NCI-H774 (cell line): ENCODE measurements at regions not wholly inside any gene's neighbourhood (a gene's known extent, or its start where the extent isn't known, plus 50 kb on each side); places are given as distances from the start of the nearest gene placed in this dataset.
A peak's percentile ranks its signal among the peaks of the same experiment; 100 is the strongest.
"Not testable (repeated sequence)": the region's sequence is repeated elsewhere in the genome, so short reads cannot be mapped to it uniquely, and the experiment has no call there.

ENCODE experiments used
- DNase-seq: peaks from one replicate; lab custom pipeline; 2025; lab: John Stamatoyannopoulos, UW

DNA sequence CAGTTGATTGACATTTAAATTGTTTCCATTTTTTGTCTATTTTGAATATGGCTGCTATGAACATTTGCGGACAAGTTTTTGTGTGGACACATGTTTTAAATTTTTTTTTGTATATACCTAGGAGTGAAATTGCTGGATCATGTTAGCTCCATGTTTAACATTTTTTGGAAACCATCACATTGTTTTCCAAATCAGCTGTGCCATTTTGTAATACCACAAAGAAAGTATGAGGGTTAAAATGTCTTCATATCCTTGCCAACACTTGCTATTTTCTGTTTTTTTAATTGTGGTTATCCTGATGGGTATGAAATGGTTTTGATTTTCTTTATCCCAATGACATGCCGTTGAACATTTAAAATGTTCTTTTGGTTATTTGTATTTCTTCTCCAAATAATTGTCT lies 52.1 kb downstream of the CARTPT start:
- DNase-seq, result no peak

DNA sequence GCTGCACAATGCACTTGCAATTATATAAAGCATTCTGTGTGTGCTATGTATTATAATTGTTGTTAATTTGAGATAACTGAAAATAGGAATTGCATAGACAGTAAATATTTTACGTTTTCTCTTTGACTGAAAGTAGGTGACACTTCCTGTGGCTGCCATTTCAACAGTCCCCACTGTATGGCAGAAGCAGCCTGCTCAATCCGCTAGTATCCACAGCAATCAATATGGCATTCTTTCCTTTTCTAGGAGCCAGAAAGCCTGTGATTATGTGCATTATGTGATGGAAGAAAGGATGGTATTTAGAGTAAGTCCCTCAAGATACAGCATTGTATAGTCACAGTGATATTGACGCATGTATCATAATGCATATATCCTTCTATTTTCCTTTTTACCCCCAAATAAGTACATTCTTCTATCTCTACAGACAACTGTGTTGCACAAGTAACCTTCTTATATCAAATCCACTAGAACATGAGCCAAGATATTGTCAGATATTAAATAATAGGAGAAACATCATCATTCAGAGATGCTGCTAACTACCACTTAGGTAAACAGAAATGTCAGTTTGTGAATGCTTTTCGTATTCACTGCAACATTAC lies 59.7 kb downstream of the CARTPT start:
- DNase-seq, result peak; percentile 15

DNA sequence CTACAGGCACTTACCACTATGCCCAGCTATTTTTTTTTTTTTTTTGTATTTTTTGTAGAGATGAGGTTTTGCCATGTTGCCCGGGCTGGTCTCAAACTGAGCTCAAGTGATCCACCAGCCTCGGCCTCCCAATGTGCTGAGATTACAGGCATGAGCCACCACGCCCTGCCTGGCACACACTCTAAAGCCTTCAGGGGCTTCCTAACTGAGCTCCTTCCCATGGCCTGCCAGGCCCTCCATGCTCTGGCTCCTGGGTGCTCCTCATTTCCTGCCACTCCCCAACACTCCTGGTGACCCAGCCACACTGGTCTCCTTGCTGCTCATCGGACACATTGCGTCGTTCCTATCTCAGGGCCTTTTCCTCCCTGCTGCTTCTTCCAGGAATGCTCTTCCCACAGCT lies 61.5 kb downstream of the CARTPT start:
- DNase-seq, result no peak

DNA sequence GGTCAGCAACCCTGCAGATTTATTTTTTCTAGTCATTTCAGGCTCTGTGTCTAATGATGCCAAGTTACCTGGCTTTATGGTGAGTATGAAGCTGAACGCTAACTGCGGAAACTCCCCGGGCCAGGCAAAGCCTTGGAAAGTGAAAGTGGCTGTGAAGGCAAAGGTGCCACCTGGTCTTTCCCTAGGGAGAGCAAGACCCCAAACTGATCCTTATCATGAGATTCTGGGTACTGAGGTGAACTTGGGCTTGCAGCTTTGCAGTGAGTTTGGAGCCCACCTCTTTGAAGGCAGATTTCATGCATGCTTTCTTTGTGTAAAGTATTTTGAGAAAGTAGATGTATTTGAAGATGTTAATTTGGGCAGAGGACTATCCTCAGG lies 63.3 kb downstream of the CARTPT start:
- DNase-seq, result no peak

- peak; percentile 78 for DNase-seq
Measured at GRCh38 chr5:71782771-71783770, 64.0 kb downstream of the CARTPT start.

DNA sequence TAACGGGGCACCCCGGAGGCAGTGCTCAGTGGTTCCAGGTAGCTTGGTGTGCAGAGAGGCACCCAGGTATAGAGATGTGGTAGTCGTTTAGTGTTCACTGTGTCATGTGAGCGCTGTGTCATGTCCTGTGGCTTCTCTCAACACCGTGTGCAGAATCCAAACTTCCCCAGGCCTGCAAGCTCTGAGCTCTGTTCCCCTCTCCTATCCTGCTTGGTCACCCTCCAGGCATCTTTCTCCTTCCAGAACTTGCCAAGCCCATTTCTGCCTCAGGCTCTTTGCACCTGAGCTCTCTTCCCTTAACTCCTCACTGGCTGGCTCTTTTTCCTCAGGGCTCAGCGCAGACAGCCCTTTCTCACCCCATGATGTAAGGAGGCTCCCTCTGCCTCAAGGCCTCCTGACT lies 64.8 kb downstream of the CARTPT start:
- no peak for DNase-seq

DNA sequence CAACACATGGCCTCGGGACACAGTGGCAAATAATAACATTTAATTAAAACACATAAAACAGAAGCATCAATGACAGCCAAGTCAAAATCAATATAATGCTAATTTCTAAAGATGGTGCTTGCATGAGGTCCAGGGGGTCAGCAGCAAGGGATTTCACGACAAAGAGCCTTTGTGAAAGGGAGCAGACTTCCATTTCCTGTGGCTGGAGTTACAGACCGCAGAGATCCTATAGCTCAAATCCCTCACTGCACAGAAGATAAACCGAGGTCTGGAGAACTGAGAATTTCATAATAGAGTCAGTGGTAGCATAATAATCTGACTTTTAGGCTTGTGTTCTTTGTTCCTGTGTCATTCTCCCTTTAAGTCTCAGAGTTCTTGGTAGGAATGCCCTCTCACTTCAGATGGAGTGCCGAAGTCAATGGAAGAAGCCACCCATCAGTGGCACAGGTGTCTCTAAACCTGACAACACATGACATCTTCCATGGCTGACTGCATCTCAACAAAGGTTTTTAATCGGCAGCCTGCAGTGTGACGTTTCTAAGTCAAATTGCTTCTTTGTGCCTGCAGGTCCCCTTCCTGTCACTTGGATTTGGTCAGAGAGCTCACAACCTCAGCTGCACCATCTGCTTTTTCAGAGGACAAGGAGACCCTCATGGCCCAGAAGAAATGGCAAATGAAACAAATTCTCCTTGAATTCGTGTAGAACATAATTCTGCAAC lies 67.4 kb downstream of the CARTPT start:
- no peak for DNase-seq

DNA sequence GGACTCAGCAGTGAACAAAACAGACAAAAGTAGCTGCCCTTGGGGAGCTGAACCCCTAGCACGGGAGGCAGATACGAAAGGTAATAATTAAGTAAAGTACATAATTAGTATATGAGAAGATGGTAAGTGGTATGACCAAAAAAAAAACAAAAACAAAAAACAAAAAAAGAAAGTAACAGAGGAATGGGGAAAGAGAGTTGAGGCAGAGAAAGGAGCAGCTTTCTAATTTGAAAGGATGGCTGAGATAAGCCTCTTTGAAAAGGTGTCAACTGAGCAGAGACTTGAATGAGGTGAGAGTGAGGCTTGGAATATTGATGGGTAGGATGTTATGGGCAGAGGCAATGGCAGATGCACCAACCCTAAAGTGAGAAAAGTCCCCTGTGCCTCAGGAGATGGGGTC lies 69.7 kb downstream of the CARTPT start:
- no peak for DNase-seq

- DNase-seq, result no peak
Measured at GRCh38 chr5:71789746-71790145, 70.7 kb downstream of the CARTPT start.

DNA sequence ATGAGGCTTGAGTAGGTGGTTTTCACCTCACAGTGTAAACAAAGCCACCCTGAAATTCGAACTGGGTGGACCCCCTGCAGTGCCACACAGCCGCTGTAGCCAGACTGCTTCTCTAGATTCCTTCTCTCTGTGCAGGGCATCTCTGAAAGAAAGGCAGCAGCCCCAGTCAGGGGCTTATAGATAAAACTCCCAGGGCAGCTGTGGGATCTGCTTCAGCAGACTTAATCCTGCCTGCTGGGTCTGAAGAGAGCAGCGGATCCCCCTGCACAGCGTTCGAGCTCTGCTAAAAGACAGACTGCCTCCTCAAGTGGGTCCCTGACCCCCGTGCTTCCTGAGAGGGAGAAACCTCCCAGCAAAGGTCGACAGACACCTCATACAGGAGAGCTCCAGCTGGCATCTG lies 71.4 kb downstream of the CARTPT start:
- no peak for DNase-seq

DNA sequence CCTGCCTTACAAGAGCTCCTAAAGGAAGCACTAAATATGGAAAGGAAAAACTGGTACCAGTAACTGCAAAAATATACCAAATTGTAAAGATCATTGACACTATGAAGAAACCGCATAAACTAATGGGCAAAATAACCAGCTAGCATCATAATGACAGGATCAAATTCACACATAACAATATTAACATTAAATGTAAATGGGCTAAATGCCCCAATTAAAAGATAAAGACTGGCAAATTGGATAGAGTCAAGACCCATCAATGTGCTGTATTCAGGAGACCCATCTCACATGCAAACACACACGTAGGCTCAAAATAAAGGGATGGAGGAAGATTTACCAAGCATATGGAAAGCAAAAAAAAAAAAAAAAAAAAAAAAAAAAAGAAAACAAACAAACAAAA lies 73.0 kb downstream of the CARTPT start:
- DNase-seq, result not testable (repeated sequence)

GRCh38 chr5:71794061-71794695 lies 75.1 kb downstream of the CARTPT start:
- DNase-seq, result no peak

DNA sequence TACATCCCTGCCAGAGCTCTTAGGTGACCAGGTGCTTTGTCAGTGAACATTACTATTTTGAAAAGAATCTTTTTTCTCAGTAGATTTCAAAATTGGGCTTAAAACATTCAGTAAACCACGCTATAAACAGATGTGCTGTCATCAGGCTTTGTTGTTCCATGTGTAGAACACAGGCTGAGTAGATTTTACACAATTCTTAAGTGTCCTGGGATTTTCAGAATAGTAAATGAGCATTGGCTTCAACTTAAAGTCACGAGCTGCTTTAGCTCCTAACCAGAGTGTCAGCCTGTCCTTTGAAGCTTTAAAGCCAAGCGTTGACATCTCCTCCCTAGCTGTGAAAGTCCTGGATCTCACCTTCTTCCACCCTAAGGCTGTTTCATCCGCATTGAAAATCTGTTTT lies 83.6 kb downstream of the CARTPT start:
- no peak for DNase-seq

GRCh38 chr5:71806711-71807110 lies 87.6 kb downstream of the CARTPT start:
- DNase-seq, result no peak

GRCh38 chr5:71807909-71808308 lies 88.8 kb downstream of the CARTPT start:
- no peak for DNase-seq

DNA sequence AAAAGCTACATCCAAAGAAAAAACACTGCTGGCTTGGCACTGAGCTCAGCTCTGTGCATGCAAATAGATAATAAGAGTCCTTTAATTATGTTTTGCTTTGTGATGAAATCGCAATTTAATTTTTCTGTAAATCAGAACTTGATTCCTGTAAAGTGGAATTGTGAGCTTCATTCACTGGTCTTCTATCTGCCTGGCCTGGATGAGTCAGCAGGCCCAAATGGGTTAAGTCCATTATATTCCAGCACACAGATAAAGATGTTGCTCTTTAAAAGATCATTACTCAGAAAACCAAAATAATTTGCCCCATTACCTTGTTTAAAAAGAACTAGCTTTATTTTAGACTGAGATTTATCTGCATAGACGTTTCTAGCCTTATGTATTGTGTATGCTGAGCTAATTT lies 90.4 kb downstream of the CARTPT start:
- DNase-seq, result no peak

- no peak for DNase-seq
Measured at GRCh38 chr5:71810023-71810422, 90.9 kb downstream of the CARTPT start.

GRCh38 chr5:71810471-71811195 lies 91.6 kb downstream of the CARTPT start:
- no peak for DNase-seq

GRCh38 chr5:71811779-71812178 lies 92.7 kb downstream of the CARTPT start:
- DNase-seq, result no peak

DNA sequence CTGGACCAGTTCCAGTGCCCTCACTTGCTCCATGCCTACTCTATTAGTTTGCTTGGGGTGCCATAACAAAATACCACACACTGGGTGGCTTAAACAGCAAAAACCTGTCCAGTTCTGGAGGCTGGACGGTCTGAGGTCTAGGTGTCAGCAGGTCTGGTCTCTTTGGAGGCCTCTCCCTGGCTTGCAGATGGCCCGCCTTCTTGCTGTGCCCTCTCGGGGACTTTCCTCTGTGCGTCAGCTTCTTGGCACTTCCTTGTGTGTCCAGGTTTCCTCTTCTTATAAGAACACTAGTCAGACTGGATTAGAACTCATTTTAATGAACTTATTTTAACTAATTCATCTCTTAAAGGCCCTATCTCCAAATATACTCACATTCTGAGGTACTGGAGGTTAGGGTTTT lies 97.2 kb downstream of the CARTPT start:
- DNase-seq, result no peak

DNA sequence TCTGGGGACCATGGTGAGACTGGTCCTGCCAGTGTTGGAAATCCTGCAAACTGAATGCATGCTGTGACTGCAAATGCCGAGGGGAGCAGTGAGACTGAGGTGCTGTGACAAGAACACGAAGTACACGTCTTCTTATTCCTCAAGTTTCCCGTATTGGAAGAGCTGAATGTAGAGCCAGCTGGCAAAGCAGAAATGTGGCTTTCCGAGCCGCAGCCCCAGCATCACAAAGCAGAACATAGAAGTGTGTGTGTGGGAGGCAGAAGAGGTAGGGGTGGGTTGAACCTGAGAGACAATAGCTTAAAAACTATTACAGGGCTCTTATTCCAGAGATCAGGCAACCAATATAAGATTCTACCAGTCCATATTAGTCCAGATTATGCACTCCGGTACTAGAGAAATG lies 98.8 kb downstream of the CARTPT start:
- no peak for DNase-seq

GRCh38 chr5:71821029-71821428 lies 102.0 kb downstream of the CARTPT start:
- no peak for DNase-seq
